ENCODE measurements at regions not wholly inside any gene's neighbourhood (a gene's known extent, or its start where the extent isn't known, plus 50 kb on each side); places are given as distances from the start of the nearest gene placed in this dataset.

GRCh38 chr7:131879424-131879823 lies 323.0 kb upstream of the PODXL start:
- TF ChIP-seq CTCF (IDR thresholded peaks at IDR 0.05; ENCODE audit: insufficient read depth, low read length): no peak
- no peak for TF ChIP-seq POLR2AphosphoS5 (IDR thresholded peaks at IDR 0.05; ENCODE audit: low read depth)
- TF ChIP-seq GABPA (IDR thresholded peaks at IDR 0.05; ENCODE audit: low read depth): no peak
- no peak for TF ChIP-seq REST (IDR thresholded peaks at IDR 0.05; ENCODE audit: insufficient replicate concordance, low read depth)
- no peak for TF ChIP-seq SPI1 (IDR thresholded peaks at IDR 0.05; ENCODE audit: borderline replicate concordance, low read depth)
